Activated CD4-positive, alpha-beta T cell treated with anti-CD3 and anti-CD28 coated beads, Interleukin-2, amount 50 U/mL, for 4 hours (primary cell): ENCODE measurements at regions not wholly inside any gene's neighbourhood (a gene's known extent, or its start where the extent isn't known, plus 50 kb on each side); places are given as distances from the start of the nearest gene placed in this dataset.
"Not testable (repeated sequence)": the region's sequence is repeated elsewhere in the genome, so short reads cannot be mapped to it uniquely, and the experiment has no call there.

ENCODE experiments used
- DNase-seq, 2 experiments: peaks; one replicate each; pipeline ENCODE4 v3.0.0-alpha.2; 2020

DNA sequence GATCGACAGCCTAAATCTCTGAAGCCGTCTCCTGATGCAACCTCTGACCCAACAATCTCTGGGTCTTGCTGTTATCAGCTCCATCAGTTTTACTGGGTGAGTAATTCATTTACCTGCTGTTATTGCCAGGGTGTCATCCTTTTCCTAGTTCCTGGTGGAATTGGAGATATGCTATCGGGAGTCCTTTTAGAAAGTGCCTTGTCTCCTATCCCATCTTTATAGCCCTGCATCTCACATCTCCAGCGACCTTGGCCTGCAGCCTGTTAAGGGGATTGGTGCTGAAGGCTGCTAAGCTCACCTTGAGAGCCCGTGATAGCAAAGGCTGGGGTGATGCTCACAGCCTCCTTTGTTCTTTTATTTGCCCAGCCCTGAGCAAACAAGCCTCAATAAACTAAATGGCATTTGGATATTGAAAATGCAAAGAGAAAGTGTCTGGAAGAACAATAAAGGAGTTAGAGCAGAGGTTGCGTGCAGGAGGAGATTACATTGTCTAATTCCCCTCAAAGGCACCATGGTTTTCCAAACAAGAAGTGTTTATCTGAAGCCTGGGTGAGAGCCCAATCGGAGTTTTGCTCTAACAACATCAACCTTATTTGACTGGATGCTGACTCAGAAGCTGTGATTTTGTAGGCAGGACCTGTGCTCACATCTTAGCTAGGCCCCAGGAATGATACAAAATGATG lies 101.8 kb downstream of the RPLP1 start:
- DNase-seq = no peak

DNA sequence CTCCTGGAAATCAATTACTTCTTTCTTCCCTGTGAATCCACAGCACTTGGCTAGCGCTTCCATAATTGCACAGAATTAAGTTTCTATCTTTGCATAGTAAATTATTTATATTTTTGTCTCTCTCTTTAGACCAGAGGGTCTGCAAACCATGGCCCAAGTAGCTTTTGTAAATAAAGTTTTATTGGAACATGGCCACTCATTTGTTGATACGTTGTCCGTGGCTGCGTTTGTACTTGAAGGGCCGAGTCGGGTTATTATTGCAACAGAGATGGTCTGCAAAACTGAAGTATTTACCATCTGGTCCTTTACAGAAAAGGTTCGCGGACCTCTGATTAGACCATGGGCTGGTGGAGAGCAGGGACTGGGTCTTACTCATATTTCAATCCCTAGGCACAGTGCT lies 102.5 kb downstream of the RPLP1 start:
- DNase-seq = no peak

DNA sequence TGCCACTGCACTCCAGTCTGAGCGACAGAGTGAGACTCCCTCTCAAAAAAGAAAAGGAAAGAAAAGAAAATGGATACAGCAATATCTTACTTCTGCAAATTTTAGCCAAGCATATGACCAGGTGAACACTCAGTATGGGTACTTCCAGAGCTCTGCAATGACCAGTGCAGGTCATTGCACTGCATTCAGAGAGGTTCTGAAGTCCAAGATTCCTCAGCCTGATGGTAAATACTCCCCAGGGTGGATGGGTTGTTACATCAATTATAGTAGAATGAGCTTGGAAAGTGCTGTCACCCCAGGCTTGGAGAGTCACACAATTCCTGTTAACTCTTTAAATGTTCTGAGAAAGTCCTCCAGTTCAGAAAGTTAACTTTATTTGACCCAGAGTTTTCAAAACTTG lies 103.7 kb downstream of the RPLP1 start:
- DNase-seq = no peak

DNA sequence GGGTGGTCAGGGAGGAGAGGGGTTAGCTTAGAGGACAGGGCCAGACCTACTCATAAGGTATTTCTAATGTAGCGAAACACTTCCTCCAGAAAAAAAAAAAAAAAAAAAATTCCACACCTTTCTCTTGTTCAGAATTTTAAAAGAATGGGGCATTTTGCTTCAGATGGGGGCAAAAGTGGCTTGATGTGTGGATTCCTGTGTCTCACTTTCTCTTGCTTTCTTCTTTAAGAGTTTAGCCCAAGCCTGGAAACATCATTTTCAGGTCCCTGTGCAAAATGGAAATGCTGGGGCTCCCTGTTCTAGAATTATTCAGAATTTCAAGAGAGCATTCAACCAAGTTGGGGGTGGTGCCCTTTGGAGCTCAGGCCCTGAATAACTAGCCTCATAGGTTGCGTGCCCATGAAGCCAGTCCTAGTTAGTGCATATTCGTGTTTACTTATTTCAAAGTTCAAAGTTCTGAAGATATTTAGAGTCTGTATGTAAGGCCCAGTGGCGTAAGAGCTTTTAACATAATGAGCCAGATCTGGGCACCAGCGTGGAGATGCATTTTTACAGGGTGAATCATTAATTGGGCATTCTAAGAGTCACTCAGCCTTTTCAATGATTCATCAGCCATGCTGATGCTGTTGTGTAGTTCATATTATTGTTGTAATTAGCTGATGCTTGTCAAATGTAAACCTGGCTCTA lies 104.5 kb downstream of the RPLP1 start:
- no peak for DNase-seq

DNA sequence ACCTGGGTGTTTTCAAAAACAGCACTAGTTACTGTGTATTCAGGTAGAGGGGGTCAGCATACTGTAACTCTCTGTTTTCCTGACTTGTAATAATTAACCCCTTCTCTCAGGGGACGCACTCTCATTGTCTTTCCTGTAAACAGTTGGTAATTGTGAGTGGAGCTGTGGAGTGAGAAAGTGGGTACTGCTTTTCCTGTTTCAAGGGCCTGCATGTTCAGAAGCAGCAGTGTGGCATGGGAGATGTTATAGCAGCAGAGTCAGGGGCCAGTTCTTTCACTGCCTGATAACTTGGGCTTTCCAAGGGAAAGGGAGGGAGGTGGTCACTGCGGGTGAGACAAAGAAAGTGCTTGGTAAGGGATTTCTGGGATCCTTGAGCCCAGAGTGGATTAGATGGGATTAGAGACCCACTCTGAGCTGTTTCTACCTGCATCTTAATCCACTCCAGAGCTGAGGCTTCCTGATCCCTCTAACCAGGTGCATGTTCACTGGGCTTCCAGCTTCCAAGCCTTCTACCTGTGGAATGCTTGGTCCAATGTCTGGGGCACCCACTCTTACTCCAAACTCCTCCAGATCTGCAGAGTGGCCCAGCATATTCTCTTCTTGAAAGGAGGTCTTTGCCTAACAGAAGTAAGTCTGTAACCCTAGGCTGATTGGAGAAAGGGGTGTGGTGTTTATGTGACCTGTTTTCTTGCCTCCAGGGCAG lies 105.2 kb downstream of the RPLP1 start:
- DNase-seq = no peak

DNA sequence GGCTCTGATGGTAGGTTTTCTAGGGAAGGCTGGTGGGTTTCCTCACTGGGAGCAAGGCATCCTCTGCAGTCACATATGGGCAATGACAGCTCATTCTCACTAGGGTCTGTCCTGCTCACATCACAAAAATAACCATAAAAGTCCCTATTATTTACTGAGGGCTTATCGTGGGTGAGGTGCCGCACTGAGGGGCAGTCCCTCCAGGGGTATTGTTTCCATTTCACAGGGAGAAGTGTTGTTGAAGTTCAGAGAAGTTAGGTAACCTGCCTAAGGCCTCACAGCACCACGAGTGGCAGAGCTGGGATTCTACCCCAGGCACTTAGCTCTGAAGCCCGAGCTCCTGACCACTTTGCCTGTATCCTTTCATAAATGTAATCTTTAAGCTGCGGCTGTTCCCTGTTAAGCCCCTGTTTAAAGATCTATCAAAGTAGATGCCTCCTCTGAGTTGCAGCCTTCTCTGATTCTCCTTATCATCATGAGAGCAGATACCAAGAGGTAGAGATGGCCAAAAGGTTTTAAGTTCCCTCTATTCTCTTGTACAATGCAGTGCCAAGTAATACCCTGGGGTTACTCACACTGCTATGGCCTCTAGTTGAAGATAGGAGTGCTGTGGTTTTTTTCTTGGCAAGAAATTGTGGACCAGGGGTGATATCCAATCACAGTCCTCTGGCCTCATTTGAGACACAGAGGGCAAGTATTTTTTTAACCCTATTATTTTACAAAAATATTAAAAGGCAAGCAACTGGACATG lies 107.0 kb downstream of the RPLP1 start:
- DNase-seq = no peak

DNA sequence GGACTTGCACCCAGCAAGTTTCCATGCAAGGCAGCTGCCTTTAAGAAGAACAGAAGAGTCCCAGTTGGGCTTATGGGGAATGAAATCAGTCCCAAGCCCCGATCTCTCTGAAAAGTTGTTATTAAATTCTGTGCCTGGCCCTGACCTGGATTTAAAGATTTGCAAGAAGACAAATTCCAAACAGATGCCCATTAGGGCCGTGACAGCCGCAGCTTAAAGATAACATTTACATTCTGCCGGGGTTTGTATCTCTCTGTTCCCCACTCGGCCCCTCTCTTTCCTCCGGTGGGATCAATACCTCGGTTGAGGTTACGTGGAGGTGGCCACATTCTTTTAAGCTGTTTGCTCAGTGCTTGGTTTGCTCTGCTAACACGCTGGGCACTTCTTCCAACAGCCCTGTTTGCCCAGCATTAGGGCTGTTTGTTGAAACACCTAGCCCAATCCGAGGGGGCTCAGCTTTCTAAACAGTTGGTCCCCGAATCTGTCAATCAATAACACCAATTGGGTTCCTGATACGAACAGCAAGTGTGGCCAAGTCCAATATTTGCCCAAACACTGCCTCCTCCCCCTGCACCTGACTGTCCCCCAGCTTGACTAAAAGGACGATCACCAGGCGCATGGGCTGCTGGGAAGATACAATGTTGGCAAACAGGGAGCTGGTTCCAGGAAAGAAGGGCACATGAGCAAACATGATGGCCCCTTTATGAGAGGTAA lies 108.6 kb downstream of the RPLP1 start:
- DNase-seq = no peak

DNA sequence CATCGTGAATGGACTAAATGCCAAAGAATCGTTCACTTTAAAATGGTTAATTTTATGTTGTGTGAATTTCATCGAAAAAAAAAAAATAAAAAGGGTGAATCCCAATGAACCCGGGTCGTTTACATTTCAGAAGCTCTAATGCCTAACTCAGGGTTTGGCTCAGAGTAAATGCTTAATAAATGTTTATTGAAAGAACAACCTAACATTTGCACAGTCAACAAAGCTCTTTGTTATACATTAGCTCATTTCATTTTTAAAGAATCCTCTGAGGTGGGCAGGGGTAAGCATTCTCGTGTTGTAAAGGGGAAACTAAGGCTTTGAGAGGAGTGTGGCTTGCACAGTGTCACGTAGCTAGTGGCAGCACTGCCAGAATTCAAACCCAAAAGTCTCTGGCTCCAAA lies 109.5 kb downstream of the RPLP1 start:
- DNase-seq = no peak

DNA sequence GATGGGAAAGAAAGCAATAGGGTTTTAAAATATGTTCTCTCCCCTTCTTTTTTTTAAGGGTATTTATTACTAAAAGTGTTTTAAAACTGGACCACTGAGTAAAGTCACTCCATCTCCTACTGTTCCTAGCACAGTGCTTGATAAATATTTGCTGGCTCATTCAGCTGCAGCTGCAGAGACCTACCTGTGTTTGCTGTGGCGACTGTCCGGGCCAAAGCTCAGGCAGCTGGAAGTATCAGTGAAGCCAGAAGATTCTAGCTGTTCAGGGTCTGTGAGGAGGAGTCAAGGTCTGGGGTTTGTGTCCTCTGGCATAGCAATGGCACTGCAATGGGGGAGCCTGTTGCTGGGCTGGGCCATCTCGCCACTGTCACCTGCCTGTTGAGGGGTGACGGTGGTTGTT lies 109.9 kb downstream of the RPLP1 start:
- DNase-seq = no peak

DNA sequence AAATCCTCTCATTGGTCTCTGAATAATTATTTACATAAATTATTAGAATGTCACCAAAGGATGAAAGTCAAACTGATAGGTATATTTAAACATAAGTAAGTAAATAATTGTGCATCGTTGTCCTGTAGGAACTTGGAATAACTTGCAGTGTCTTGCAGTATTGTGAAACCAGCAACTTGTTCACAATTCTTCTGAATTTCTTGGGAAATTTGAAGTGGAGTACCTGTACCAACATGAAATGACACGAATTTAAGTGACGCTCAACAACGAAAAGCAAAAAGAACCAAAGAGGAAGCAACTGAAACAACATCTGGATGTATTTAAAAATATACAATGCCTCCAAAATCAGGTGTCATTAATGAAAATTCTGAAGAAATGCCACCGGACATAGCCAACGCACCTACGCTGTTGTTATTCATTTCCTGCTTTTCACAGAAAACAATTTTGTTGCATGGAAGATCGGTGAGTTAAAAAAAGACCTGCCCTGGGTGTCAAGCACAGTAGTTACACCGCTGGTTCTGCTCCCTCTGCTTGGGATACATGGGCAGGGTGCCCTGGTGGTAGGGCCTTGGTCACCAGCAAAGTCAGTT lies 112.5 kb downstream of the RPLP1 start:
- DNase-seq = no peak

DNA sequence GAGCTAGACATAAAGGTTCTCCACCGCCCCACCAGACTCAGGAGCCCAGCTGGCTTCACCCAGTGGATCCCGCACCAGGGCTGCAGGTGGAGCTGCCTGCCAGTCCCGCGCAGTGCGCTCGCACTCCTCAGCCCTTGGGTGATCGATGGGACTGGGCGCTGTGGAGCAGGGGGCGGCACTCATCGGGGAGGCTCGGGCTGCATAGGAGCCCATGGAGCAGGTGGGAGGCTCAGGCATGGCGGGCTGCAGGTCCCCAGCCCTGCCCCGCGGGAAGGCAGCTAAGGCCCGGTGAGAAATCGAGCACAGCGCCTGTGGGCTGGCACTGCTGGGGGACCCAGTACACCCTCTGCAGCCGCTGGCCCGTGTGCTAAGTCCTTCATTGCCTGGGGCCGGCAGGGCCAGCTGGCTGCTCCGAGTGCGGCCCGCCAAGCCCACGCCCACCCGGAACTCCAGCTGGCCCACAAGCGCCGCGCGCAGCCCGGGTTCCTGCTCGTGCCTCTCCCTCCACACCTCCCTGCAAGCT lies 114.7 kb downstream of the RPLP1 start:
- DNase-seq = not testable (repeated sequence)

DNA sequence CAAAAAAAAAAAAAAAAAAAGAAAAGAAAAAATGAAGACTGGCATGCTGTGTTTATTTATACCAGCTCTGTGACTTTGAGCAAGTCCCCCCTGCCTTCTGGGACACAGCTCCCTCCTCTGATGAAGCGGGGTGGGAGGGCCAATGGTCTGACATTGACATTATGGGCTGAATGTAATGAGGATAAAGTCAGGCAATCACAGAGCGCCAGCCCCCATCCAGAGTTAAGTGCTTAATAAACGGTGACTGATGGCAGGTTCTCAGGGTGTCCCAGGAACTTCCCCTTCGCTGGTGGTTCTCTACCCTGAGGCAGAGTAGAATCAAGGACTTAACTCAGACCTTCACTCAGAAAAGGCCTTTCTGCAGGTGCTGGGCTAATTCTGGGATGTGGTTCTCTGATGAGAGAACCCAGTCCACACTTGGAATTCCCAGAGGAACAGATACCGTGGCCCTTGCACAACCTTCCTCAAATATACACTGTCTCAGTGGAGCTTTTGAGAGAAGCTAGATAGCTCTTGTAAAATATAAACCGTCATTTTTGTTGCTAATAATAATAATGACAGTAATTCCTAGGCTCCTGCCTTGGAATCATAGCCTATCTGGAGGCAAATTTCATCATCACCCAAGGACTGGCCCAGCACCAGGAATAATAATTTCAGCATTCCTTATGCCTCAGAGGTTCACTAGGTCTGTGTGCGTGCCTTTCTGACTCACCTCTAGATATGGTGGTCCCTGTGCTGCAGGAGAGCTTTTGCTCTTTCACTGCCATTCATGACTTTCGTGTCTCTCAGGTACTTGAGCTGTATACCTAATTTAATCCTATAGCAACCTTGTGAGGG lies 115.8 kb downstream of the RPLP1 start:
- no peak for DNase-seq

DNA sequence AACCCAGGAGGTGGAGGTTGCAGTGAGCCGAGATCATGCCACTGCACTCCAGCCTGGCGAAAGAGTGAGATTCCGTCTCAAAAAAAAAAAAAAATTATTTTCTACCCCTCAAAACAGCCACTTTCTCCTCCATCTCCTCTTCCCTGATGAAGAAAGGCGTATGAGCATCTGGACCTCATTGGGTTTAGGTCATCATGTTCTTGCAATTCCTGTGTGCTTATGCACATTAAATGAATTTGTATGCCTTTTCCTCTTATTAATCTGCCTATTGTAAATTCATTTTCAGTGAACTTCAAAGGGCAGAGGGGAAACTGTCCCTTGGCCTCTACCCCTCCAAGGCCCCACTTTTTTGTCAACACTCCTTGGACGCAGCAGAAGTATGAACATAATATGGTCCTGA lies 117.8 kb downstream of the RPLP1 start:
- DNase-seq = no peak

DNA sequence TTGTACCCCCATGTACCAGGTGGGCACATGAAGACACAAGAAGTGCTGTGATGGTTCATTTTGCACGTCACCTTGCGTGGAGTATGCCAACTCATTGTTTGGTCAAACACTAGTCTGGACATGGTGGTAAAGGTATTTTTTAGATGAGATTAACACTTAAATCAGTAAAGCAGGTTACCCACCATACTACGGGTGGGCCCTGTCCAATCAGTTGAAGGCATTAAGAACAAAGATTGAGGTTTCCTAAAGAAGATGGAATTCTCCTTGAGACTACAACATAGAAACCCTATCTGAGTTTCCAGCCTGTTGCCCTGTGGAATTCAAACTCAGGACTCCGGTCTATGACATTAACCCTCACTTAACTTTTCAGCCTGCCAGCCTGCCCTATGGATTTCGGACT lies 118.4 kb downstream of the RPLP1 start:
- no peak for DNase-seq

DNA sequence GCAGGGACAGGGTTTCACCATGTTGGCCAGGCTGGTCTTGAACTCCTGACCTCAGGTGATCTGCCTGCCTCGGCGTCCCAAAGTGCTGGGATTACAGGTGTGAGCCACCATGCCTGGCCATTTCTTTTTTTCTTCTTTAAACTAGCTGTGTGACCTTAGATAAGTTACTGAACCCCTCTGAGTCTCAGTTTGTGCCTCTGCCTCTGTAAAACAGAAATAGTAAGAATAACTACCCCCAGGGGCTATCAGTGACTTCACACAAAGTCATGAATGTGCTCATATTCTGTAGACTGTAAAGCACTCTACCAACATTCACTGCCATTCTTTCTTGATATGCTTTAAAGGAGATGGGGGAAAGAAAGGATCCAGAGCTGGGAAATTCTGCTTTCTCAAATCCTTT lies 120.7 kb downstream of the RPLP1 start:
- DNase-seq = not testable (repeated sequence)

DNA sequence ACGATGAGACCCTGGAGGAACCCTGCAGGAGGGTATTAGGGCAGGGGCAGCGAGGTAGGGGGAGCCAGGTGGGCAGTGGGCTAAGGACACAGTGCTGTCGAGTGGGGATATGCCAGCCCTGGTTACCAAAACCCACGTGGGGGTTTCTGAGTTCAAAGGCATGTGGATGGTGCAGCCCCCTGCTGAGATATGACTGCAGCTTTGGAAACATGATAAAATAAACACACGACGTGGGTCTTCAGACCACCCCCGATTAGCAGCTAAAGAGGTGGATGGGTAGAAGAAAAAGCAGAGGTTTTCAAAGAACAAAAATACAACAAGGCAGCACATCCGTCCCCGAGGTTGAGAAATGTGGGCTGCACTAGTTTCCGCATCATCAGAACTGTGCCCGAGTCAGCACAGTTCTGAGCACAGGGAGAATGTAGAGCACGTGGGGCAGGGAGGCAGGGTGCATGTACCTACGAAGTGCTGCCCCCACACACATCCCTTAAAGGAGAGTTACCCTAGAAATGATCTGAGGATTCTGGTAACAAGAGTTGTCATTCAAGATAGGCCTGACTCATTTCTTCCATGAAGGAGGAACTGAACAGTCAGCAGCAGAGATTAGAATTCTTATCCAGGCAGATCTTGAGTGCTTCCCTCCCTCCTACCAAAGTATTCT lies 121.3 kb downstream of the RPLP1 start:
- DNase-seq = peak; percentile 56 to 64

DNA sequence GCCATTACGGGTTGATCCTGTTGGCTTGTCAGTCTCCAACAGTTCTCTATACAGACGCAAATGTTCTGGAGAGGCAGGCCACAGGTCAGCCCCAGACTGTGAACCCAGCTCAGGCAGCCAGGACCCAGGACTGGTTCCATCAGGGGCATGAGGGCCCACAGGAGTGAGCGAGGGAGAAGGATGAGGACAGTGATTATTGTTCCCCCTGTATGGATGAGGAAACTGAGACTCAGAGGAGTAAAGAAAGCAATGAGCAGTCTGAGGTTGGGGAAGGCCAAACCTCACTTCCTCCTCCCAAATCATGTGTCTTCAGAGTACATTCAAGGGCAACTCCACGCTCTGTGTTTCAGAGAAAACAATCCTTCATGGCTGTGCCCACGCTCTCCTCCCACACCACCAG lies 121.9 kb downstream of the RPLP1 start:
- DNase-seq = no peak

DNA sequence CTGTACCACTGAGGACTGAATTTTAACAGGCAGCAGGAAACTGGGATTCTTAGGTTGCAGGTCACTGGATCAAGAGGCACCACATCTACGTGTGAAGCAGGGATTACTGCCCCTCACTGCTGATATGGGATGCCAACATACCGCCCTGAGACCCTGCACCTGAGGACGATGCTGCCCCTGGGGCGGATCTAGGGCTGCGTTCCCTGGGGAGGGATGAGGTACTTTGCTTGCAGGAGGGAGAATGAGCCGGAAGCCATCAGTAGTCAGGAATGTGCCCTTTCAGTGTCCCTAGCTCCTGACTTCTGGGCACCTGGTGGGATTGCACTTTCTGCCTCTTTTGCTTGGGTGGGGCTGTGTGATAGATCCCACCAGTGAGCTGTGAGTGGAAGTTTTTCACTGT lies 122.8 kb downstream of the RPLP1 start:
- DNase-seq = no peak

DNA sequence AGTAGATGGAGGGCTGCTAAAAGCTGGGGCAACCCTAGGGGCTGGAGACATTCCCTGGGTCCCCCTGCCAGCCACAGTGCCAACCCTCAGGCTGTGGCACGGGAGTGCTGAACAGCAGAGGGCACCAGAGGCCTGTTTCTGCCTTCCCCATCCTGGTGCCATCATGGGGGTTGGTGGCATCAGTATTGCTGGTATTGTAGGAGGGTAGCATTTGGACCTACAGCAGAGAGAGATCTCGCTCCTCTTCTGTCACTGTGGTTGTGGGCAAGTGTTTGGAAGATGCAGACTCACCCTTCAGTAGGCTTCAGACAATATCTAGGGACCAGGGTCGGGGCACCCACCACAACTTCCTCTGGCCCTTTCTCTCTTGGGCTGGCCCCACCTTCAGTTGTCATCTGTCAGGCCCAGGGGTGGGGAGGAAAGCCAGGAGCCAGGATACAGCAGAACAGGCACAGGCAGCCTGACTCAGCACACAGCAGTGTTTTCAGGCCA lies 123.5 kb downstream of the RPLP1 start:
- DNase-seq = peak; percentile 69

DNA sequence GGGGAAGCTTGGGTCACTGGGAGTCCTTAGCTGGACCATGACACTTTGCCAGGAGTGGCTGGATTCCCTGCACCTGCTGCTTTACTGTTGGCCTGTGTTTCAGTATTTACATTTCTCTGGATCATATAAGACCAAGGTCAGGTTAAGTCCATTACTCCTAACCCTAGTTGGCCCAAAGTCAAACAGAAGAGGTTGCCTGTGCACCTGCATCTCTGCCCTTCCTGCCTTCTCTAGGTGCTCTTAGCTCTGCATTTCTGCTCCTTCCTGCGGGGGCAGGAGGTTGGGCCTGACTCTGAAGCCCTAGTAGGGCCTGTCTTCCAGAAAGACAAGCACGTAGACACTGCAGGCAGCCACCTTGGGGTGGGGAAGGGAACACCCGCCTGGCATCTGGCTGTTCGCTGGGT lies 124.3 kb downstream of the RPLP1 start:
- no peak for DNase-seq
